ENCODE measurements at regions not wholly inside any gene's neighbourhood (a gene's known extent, or its start where the extent isn't known, plus 50 kb on each side); places are given as distances from the start of the nearest gene placed in this dataset.

DNA sequence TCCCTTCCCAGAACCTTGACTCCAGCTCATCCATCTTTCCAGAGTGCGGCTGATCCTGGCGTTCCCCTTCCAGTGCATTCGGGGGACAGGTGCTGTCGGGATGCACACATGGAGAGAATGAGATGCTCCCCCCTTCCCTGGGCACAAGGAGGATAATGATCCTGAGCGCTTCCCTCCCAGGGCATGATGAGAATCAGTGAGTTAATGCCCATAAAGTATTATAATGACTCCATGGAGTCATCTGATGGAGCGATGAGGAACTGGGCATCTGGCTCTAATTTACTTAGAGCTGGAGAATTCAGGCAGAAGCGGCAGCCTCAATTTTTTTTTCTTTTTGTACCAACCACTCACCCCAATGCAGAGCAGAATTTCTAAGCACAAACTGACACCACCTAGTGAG, 79.6 kb upstream of the SKOR2 start:
- dilution Hi-C loops (cut with MboI; ENCODE audit: extremely low pct_ligation_motif_present, low sequenced_read_pairs): no loop called here
- intact Hi-C loops (cut with micrococcal nuclease): no loop called here
- Histone ChIP-seq H3K9me1 (replicated peaks; ENCODE audit: control insufficient read depth, extremely low read depth, insufficient read depth, low read length) (no peaks in the 10 kb centered on the region), H3K4me1 (ENCODE audit: control insufficient read depth, extremely low read depth, insufficient read depth, low read length) (no peaks in the 10 kb centered on the region), H3K79me2 (ENCODE audit: control insufficient read depth, insufficient read depth, low read length) (no peaks in the 10 kb centered on the region), H3K4me3 (replicated peaks in 1 of 3; ENCODE audit: insufficient read depth in 1 of 3, low read depth in 1 of 3, low read length in 3 of 3) (no peak overlapping the region), H3K4me2 (ENCODE audit: insufficient read depth, low read length) (no peak overlapping the region), H4K20me1 (replicated peaks; ENCODE audit: control insufficient read depth, extremely low read depth, insufficient read depth, low read length) (no peaks in the 10 kb centered on the region), H3K27ac (ENCODE audit: insufficient read depth, low read depth, low read length) (no peak overlapping the region), H3K9ac (replicated peaks; ENCODE audit: extremely low read depth, insufficient read depth, low read length) (no peak overlapping the region), H2AFZ (ENCODE audit: low read depth, low read length) (no peak overlapping the region), H3K9me3 (replicated peaks; ENCODE audit: control insufficient read depth, insufficient read depth, low read length) (no peaks in the 10 kb centered on the region), H3K27me3 (ENCODE audit: control insufficient read depth in 2 of 2, insufficient read depth in 2 of 2, low read length in 2 of 2) (no peaks in the 10 kb centered on the region), H3K36me3 (ENCODE audit: control insufficient read depth in 2 of 2, extremely low read depth in 1 of 2, insufficient read depth in 2 of 2, low read length in 2 of 2) (no peaks in the 10 kb centered on the region)
- no peak for TF ChIP-seq POLR2A (IDR thresholded peaks at IDR 0.05; ENCODE audit: low read depth, low read length)
- TF ChIP-seq GATA2 (IDR thresholded peaks at IDR 0.05; ENCODE audit: insufficient read depth, insufficient read length, low read depth, low read length): no peak
- no peak for TF ChIP-seq POLR2AphosphoS5 (IDR thresholded peaks at IDR 0.05; ENCODE audit: insufficient read depth, low read depth, low read length)
- TF ChIP-seq EZH2 (IDR thresholded peaks at IDR 0.05; ENCODE audit: borderline replicate concordance, low read depth, low read length, severe bottlenecking): no peak
- no peak for TF ChIP-seq JUN (IDR thresholded peaks at IDR 0.05; ENCODE audit: borderline replicate concordance, insufficient read depth, insufficient read length, low read depth)
- TF ChIP-seq FOS (IDR thresholded peaks at IDR 0.05; ENCODE audit: borderline replicate concordance, insufficient read depth, low read length): no peak
- TF ChIP-seq MYC (IDR thresholded peaks at IDR 0.05; ENCODE audit: low read depth, low read length): no peak
- no peak for TF ChIP-seq MAX (IDR thresholded peaks at IDR 0.05; ENCODE audit: insufficient read depth, insufficient read length)
- TF ChIP-seq, protein P1, sequence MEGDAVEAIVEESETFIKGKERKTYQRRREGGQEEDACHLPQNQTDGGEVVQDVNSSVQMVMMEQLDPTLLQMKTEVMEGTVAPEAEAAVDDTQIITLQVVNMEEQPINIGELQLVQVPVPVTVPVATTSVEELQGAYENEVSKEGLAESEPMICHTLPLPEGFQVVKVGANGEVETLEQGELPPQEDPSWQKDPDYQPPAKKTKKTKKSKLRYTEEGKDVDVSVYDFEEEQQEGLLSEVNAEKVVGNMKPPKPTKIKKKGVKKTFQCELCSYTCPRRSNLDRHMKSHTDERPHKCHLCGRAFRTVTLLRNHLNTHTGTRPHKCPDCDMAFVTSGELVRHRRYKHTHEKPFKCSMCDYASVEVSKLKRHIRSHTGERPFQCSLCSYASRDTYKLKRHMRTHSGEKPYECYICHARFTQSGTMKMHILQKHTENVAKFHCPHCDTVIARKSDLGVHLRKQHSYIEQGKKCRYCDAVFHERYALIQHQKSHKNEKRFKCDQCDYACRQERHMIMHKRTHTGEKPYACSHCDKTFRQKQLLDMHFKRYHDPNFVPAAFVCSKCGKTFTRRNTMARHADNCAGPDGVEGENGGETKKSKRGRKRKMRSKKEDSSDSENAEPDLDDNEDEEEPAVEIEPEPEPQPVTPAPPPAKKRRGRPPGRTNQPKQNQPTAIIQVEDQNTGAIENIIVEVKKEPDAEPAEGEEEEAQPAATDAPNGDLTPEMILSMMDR (IDR thresholded peaks at IDR 0.05; ENCODE audit: extremely low read depth in 1 of 2, insufficient read depth in 1 of 2, low read depth in 1 of 2, low read length in 2 of 2): no peak
- no TSS peak for BruUV-seq (replicated peaks)
- ChIA-PET POLR2A (no interaction called here), CTCF (no interaction called here)
- no peak for DNase-seq (ENCODE audit: low read depth, low spot score)
- no peak for FAIRE-seq
